OCI-LY3 (cell line): ENCODE measurements at regions not wholly inside any gene's neighbourhood (a gene's known extent, or its start where the extent isn't known, plus 50 kb on each side); places are given as distances from the start of the nearest gene placed in this dataset.

ENCODE experiments used
- H2AFZ ChIP-seq: fragments of 200-600, 300-600 bp; shearing (Covaris generic); 2 replicates; pipeline ENCODE4 v1.6.0; 2014; ENCODE audit warnings: antibody characterized with exemption, low read depth, low read length
- H3K27ac ChIP-seq: fragments of 200-600, 300-600 bp; sonication (generic); 2 replicates; pipeline ENCODE4 v1.5.1; 2014; ENCODE audit warnings: mild to moderate bottlenecking, low read length, moderate library complexity, mixed read lengths
- H3K27me3 ChIP-seq: fragments of 200-600, 300-600 bp; sonication (generic); 2 replicates; pipeline ENCODE4 v1.6.1; 2014; ENCODE audit warnings: low read depth, low read length, mixed read lengths
- H3K36me3 ChIP-seq: fragments of 200-600, 300-600 bp; sonication (generic); replicated peaks from 2 replicates; pipeline ENCODE3; 2014; ENCODE audit warnings: low read depth, low read length, mixed read lengths
- H3K4me1 ChIP-seq: fragments of 300-600, 200-600 bp; sonication (generic); 2 replicates; pipeline ENCODE4 v1.6.1; 2014; ENCODE audit warnings: low read length, mixed read lengths
- H3K4me2 ChIP-seq: fragments of 200-600, 300-600 bp; sonication (generic); 2 replicates; pipeline ENCODE4 v1.6.1; 2014; ENCODE audit warnings: low read length, mixed read lengths
- H3K4me3 ChIP-seq: fragments of 300-600, 200-600 bp; sonication (generic); 2 replicates; pipeline ENCODE4 v1.5.1; 2014; ENCODE audit warnings: antibody characterized with exemption, mild to moderate bottlenecking, low read length, moderate library complexity
- H3K79me2 ChIP-seq: fragments of 300-600, 200-600 bp; shearing (Covaris generic); 2 replicates; pipeline ENCODE4 v1.6.1; 2014; ENCODE audit warnings: mild to moderate bottlenecking, low read length, mixed read lengths
- H3K9ac ChIP-seq: fragments of 300-600, 200-600 bp; shearing (Covaris generic); 2 replicates; pipeline ENCODE4 v1.6.0; 2014; ENCODE audit warnings: mild to moderate bottlenecking, low read length, moderate library complexity
- H3K9me3 ChIP-seq: fragments of 200-600, 300-600 bp; shearing (Covaris generic); 2 replicates; pipeline ENCODE4 v1.6.1; 2014; ENCODE audit warnings: low read length, mixed read lengths; ENCODE audit not compliant: insufficient read depth
- H4K20me1 ChIP-seq: fragments of 200-600, 300-600 bp; sonication (generic); 2 replicates; pipeline ENCODE4 v1.6.1; 2016; ENCODE audit warnings: low read length, mixed read lengths; ENCODE audit not compliant: insufficient read depth
- CTCF ChIP-seq: fragments of 200-600, 300-600 bp; sonication (generic); IDR thresholded peaks from 2 replicates; pipeline ENCODE4 v1.5.1; 2014; ENCODE audit warnings: antibody characterized with exemption, low read length, low read depth
- EZH2phosphoT487 ChIP-seq: fragments of 200-600 bp; shearing (Covaris generic); IDR thresholded peaks from 2 replicates; pipeline ENCODE4 v1.6.1; 2018; ENCODE audit warnings: antibody characterized with exemption, mixed run types, low read depth

GRCh38 chr6:22219925-22220324, 76.9 kb downstream of the PRL start:
- no peaks in the 10 kb centered on the region for H3K9me3 ChIP-seq
- H3K36me3 ChIP-seq = no peaks in the 10 kb centered on the region
- H3K9ac ChIP-seq = no peak overlapping the region
- no peaks in the 10 kb centered on the region for H3K79me2 ChIP-seq
- H3K4me1 ChIP-seq = no peaks in the 10 kb centered on the region
- H3K27ac ChIP-seq = no peak overlapping the region
- no peaks in the 10 kb centered on the region for H3K27me3 ChIP-seq
- no peaks in the 10 kb centered on the region for H4K20me1 ChIP-seq
- TF ChIP-seq EZH2phosphoT487 (no peak), CTCF (no peak)
- H3K4me2 ChIP-seq = no peak overlapping the region
- H3K4me3 ChIP-seq = no peak overlapping the region
- no peak overlapping the region for H2AFZ ChIP-seq

- no peak overlapping the region for H3K4me3 ChIP-seq
- H3K4me2 ChIP-seq = no peak overlapping the region
- no peak overlapping the region for H3K27ac ChIP-seq
- H3K4me1 ChIP-seq = no peaks in the 10 kb centered on the region
- H3K36me3 ChIP-seq = no peaks in the 10 kb centered on the region
- H2AFZ ChIP-seq = no peak overlapping the region
- H3K9me3 ChIP-seq = no peaks in the 10 kb centered on the region
- no peaks in the 10 kb centered on the region for H4K20me1 ChIP-seq
- H3K27me3 ChIP-seq = no peaks in the 10 kb centered on the region
- H3K79me2 ChIP-seq = no peaks in the 10 kb centered on the region
- TF ChIP-seq EZH2phosphoT487 = no peak
- TF ChIP-seq CTCF = no peak
- H3K9ac ChIP-seq = no peak overlapping the region
Observed at GRCh38 chr6:22221211-22221610, 75.6 kb downstream of the PRL start.

GRCh38 chr6:22221630-22222029, 75.2 kb downstream of the PRL start:
- no peak overlapping the region for H3K9ac ChIP-seq
- H3K9me3 ChIP-seq = no peaks in the 10 kb centered on the region
- TF ChIP-seq EZH2phosphoT487 (no peak), CTCF (no peak)
- no peak overlapping the region for H2AFZ ChIP-seq
- H3K4me2 ChIP-seq = no peak overlapping the region
- H3K27me3 ChIP-seq = no peaks in the 10 kb centered on the region
- H4K20me1 ChIP-seq = no peaks in the 10 kb centered on the region
- H3K4me1 ChIP-seq = no peaks in the 10 kb centered on the region
- no peak overlapping the region for H3K27ac ChIP-seq
- no peaks in the 10 kb centered on the region for H3K36me3 ChIP-seq
- H3K79me2 ChIP-seq = no peaks in the 10 kb centered on the region
- H3K4me3 ChIP-seq = no peak overlapping the region

- Histone ChIP-seq H4K20me1 (no peaks in the 10 kb centered on the region), H3K4me2 (no peak overlapping the region), H3K4me3 (no peak overlapping the region)
Observed at GRCh38 chr6:22222469-22222868, 74.4 kb downstream of the PRL start.

More at GRCh38 chr6:22222469-22222868, 74.4 kb downstream of the PRL start:
- Histone ChIP-seq H3K79me2 (no peaks in the 10 kb centered on the region), H3K27ac (no peak overlapping the region), H3K9me3 (no peaks in the 10 kb centered on the region), H2AFZ (no peak overlapping the region), H3K36me3 (no peaks in the 10 kb centered on the region), H3K9ac (no peak overlapping the region), H3K4me1 (no peaks in the 10 kb centered on the region), H3K27me3 (no peaks in the 10 kb centered on the region)
- no peak for TF ChIP-seq EZH2phosphoT487
- TF ChIP-seq CTCF = no peak
